ENCODE measurements at regions not wholly inside any gene's neighbourhood (a gene's known extent, or its start where the extent isn't known, plus 50 kb on each side); places are given as distances from the start of the nearest gene placed in this dataset.

DNA sequence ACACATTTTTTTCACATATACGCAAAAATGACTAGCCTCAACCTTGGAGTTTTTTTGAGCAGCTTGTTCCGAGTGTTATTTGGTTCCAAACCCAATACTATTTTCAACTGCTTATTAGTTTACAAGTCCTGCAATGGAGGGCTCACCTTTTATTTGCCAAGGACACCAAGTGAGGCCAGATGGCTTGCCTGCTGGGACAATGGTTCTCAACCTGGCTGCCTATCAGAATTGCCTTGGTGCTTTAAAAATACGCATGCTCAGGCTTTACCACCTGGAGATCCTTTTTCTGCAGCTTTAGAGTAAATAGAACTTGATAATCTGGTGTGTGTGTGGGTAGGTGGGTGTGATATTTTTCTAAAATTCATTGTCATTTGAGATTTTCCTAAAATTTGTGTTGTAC is 276.8 kb downstream of the MTERF1 start:
- TF ChIP-seq, protein P1, sequence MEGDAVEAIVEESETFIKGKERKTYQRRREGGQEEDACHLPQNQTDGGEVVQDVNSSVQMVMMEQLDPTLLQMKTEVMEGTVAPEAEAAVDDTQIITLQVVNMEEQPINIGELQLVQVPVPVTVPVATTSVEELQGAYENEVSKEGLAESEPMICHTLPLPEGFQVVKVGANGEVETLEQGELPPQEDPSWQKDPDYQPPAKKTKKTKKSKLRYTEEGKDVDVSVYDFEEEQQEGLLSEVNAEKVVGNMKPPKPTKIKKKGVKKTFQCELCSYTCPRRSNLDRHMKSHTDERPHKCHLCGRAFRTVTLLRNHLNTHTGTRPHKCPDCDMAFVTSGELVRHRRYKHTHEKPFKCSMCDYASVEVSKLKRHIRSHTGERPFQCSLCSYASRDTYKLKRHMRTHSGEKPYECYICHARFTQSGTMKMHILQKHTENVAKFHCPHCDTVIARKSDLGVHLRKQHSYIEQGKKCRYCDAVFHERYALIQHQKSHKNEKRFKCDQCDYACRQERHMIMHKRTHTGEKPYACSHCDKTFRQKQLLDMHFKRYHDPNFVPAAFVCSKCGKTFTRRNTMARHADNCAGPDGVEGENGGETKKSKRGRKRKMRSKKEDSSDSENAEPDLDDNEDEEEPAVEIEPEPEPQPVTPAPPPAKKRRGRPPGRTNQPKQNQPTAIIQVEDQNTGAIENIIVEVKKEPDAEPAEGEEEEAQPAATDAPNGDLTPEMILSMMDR (IDR thresholded peaks at IDR 0.05), result no peak
- TF ChIP-seq POLR2AphosphoS5 (IDR thresholded peaks at IDR 0.05) (no peak), POLR2A (IDR thresholded peaks at IDR 0.05) (no peak)
